OCI-LY7 (cell line): ENCODE measurements at regions not wholly inside any gene's neighbourhood (a gene's known extent, or its start where the extent isn't known, plus 50 kb on each side); places are given as distances from the start of the nearest gene placed in this dataset.

Experiments used
- BruUV-seq: library from RNA; stranded (reverse); fragments of 400-500 nt; replicated peaks from 2 replicates; lab custom pipeline; 2021; lab: Mats Ljungman, UMichigan
- CTCF ChIA-PET: fragments of 300-600 bp; sonication (Branson Sonifier 250); formaldehyde crosslinking; loops from one replicate; lab custom pipeline; 2022; ENCODE audit warnings: antibody characterized with exemption; ENCODE audit not compliant: unreplicated experiment; lab: Charles Lee
- POLR2A ChIA-PET: fragments of 300-600 bp; sonication (Branson Sonifier 250); formaldehyde crosslinking; loops from one replicate; lab custom pipeline; 2022; ENCODE audit warnings: antibody characterized with exemption; lab: Charles Lee
- DNase-seq: peaks from one replicate; pipeline ENCODE4 v3.0.0-alpha.2; 2015; ENCODE audit warnings: low spot score
- H2AFZ ChIP-seq: fragments of 200-600 bp; sonication (generic), shearing (Covaris generic); 2 replicates; pipeline ENCODE4 v1.6.1; 2014; ENCODE audit warnings: mild to moderate bottlenecking, antibody characterized with exemption, low read length, moderate library complexity
- H3K27ac ChIP-seq: fragments of 200-600 bp; sonication (generic); 2 replicates; pipeline ENCODE4 v1.5.1; 2014; ENCODE audit warnings: mixed run types, low read depth, mild to moderate bottlenecking, moderate library complexity, low read length, inconsistent platforms; ENCODE audit not compliant: poor library complexity, severe bottlenecking
- H3K36me3 ChIP-seq: fragments of 200-600 bp; sonication (generic); 2 replicates; pipeline ENCODE4 v1.6.1; 2014; ENCODE audit warnings: mild to moderate bottlenecking, antibody characterized with exemption, low read length, moderate library complexity, mixed read lengths; ENCODE audit not compliant: insufficient read depth
- H3K4me1 ChIP-seq: fragments of 200-600 bp; sonication (generic); 2 replicates; pipeline ENCODE4 v1.5.1; 2014; ENCODE audit warnings: mild to moderate bottlenecking, low read length; ENCODE audit not compliant: insufficient read depth, poor library complexity, severe bottlenecking
- H3K4me2 ChIP-seq: fragments of 200-600 bp; sonication (generic); 2 replicates; pipeline ENCODE4 v1.6.1; 2014; ENCODE audit warnings: mild to moderate bottlenecking, low read length
- H3K4me3 ChIP-seq: fragments of 200-600 bp; sonication (generic); 2 replicates; pipeline ENCODE4 v1.5.1; 2014; ENCODE audit warnings: mild to moderate bottlenecking, low read depth, low read length; ENCODE audit not compliant: poor library complexity, severe bottlenecking
- H3K79me2 ChIP-seq: fragments of 200-600 bp; sonication (generic); 2 replicates; pipeline ENCODE4 v1.6.1; 2016; ENCODE audit warnings: low read depth, mild to moderate bottlenecking, low read length, moderate library complexity, mixed read lengths; ENCODE audit not compliant: insufficient read depth
- H3K9me2 ChIP-seq: fragments of 200-600 bp; sonication (generic); 2 replicates; pipeline ENCODE4 v1.6.1; 2016; ENCODE audit warnings: mild to moderate bottlenecking, low read length, mixed read lengths; ENCODE audit not compliant: insufficient read depth
- H3K9me3 ChIP-seq: fragments of 200-600 bp; sonication (generic); 2 replicates; pipeline ENCODE4 v1.6.1; 2014; ENCODE audit warnings: mild to moderate bottlenecking, mixed run types, low read length, mixed read lengths
- H4K20me1 ChIP-seq: fragments of 200-600 bp; sonication (generic); 2 replicates; pipeline ENCODE4 v1.6.1; 2014; ENCODE audit warnings: mild to moderate bottlenecking, antibody characterized with exemption, low read length, moderate library complexity, mixed read lengths; ENCODE audit not compliant: insufficient read depth
- CTCF ChIP-seq: fragments of 200-600 bp; sonication (generic); conservative IDR thresholded peaks from 2 replicates; pipeline ENCODE4 v1.5.1; 2014; ENCODE audit warnings: mild to moderate bottlenecking, antibody characterized with exemption, low read length, moderate library complexity, mixed read lengths
- EZH2phosphoT487 ChIP-seq: fragments of 200-600 bp; sonication (generic); IDR thresholded peaks from 2 replicates; pipeline ENCODE4 v1.6.1; 2018; ENCODE audit warnings: low read depth, borderline replicate concordance, mild to moderate bottlenecking, mixed run types, antibody characterized with exemption, low read length, moderate library complexity, mixed read lengths
- intact Hi-C: fragments of 100-400 bp; cut with micrococcal nuclease; formaldehyde crosslinking; loops from one replicate; pipeline ENCODE4 v1.10.0; 2022; ENCODE audit not compliant: unreplicated experiment

DNA sequence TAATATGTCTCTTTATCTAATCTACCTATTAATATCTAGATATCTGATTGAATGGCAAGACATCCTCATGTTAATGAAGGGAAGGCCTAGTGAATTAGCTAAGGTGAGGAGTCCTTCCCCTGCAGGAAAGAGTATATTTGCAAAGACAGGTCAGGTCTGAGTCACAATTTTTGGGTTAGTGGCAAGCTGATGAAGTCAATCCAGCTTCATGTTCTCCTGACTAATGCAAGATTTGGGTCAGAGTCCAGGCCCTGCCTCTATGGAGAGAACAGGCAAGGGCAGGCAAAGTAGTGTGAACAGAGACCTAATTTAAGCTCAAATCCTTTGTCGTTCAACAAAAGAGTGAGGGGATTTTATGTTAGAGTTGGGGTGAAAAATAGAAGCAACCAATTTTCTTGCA is 496.7 kb downstream of the BMP2 start:
- Histone ChIP-seq H3K9me3 (no peaks in the 10 kb centered on the region), H3K79me2 (no peaks in the 10 kb centered on the region), H4K20me1 (no peaks in the 10 kb centered on the region), H3K4me2 (no peak overlapping the region), H3K4me1 (no peaks in the 10 kb centered on the region), H3K9me2 (no peaks in the 10 kb centered on the region), H2AFZ (no peak overlapping the region), H3K27ac (no peak overlapping the region), H3K36me3 (no peaks in the 10 kb centered on the region), H3K4me3 (no peak overlapping the region)
- intact Hi-C loops, result no loop called here
- ChIA-PET CTCF (no interaction called here), POLR2A (no interaction called here)
- DNase-seq, result no peak
- no peak for TF ChIP-seq EZH2phosphoT487
- no peak for TF ChIP-seq CTCF
- BruUV-seq, result no TSS peak

DNA sequence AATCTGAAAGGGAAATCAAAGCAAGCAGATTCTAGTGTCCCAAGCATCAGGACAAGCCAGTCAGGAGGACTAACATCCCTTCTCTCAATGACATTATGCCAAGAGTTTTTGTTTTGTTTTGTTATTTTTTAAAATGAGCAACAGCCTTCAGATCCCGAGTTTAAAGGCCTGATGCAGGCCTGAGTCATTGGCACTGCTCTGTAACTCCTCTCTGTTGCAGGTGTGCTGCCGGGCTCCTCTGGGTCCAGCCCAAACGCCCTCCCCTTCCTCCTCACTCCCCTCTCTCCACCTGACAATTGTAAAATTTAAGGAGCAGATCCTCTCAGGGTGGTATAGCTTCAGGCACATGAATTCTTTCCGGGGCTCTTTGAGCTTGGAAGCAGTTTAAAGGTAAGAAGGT is 502.0 kb downstream of the BMP2 start:
- no peak overlapping the region for H2AFZ ChIP-seq
- H3K4me2 ChIP-seq, result no peak overlapping the region
- no peak for TF ChIP-seq EZH2phosphoT487
- no peak for TF ChIP-seq CTCF
- POLR2A ChIA-PET, result no interaction called here
- H3K4me1 ChIP-seq, result no peaks in the 10 kb centered on the region
- H3K36me3 ChIP-seq, result no peaks in the 10 kb centered on the region
- CTCF ChIA-PET, result no interaction called here
- no peaks in the 10 kb centered on the region for H3K79me2 ChIP-seq
- no peak for DNase-seq
- H4K20me1 ChIP-seq, result no peaks in the 10 kb centered on the region
- intact Hi-C loops, result no loop called here
- H3K9me3 ChIP-seq, result no peaks in the 10 kb centered on the region
- H3K27ac ChIP-seq, result no peak overlapping the region
- no peak overlapping the region for H3K4me3 ChIP-seq
- H3K9me2 ChIP-seq, result no peaks in the 10 kb centered on the region
- no TSS peak for BruUV-seq

- intact Hi-C loops, result no loop called here
Observed at GRCh38 chr20:7272512-7272911, 505.0 kb downstream of the BMP2 start.

More at GRCh38 chr20:7272512-7272911, 505.0 kb downstream of the BMP2 start:
- no peaks in the 10 kb centered on the region for H4K20me1 ChIP-seq
- H3K4me1 ChIP-seq, result no peaks in the 10 kb centered on the region
- no peaks in the 10 kb centered on the region for H3K79me2 ChIP-seq
- no peak overlapping the region for H3K4me3 ChIP-seq
- no TSS peak for BruUV-seq
- POLR2A ChIA-PET, result interaction anchor here (0.5 kb wide), 1 partner anchor 527 kb away, joined by 3 read pairs; no protein-coding TSS in a partner anchor
- no peak for DNase-seq
- no peak overlapping the region for H3K4me2 ChIP-seq
- no peaks in the 10 kb centered on the region for H3K9me3 ChIP-seq
- no peaks in the 10 kb centered on the region for H3K9me2 ChIP-seq
- H3K36me3 ChIP-seq, result no peaks in the 10 kb centered on the region
- CTCF ChIA-PET, result no interaction called here
- H2AFZ ChIP-seq, result no peak overlapping the region
- no peak overlapping the region for H3K27ac ChIP-seq
- TF ChIP-seq EZH2phosphoT487 (no peak), CTCF (peak; percentile 51)
